GM23338 (cell line): ENCODE measurements at regions not wholly inside any gene's neighbourhood (a gene's known extent, or its start where the extent isn't known, plus 50 kb on each side); places are given as distances from the start of the nearest gene placed in this dataset.

Source experiments
- ATAC-seq: fragments of 200-7000 bp; cut with Tn5 transposase; 3 replicates; pipeline ENCODE4 v1.9.1; 2020
- DNase-seq: peaks from one replicate; pipeline ENCODE4 v3.0.0-alpha.2; 2015; ENCODE audit warnings: low spot score
- H2AFZ ChIP-seq: fragments of 200-600 bp; sonication (generic); 2 replicates; pipeline ENCODE4 v1.8.0; 2016; ENCODE audit warnings: antibody characterized with exemption, mild to moderate bottlenecking, moderate library complexity
- H3F3A ChIP-seq: fragments of 200-600 bp; sonication (generic); replicated peaks from 2 replicates; pipeline ENCODE4 v1.8.0; 2017; ENCODE audit warnings: antibody characterized with exemption, mixed run types, low read depth
- H3K27ac ChIP-seq: fragments of 200-600 bp; sonication (generic); 2 replicates; pipeline ENCODE4 v1.6.1; 2016; ENCODE audit warnings: low read depth
- H3K27me3 ChIP-seq: fragments of 200-600 bp; sonication (generic); 2 replicates; pipeline ENCODE4 v1.8.0; 2016; ENCODE audit warnings: mild to moderate bottlenecking, mixed run types, moderate library complexity; ENCODE audit not compliant: insufficient read depth
- H3K36me3 ChIP-seq: fragments of 200-600 bp; sonication (generic); 2 replicates; pipeline ENCODE4 v1.8.0; 2016; ENCODE audit warnings: mild to moderate bottlenecking; ENCODE audit not compliant: insufficient read depth
- H3K4me1 ChIP-seq: fragments of 200-600 bp; sonication (generic); 2 replicates; pipeline ENCODE4 v1.8.0; 2016; ENCODE audit warnings: mild to moderate bottlenecking, moderate library complexity; ENCODE audit not compliant: insufficient read depth
- H3K4me2 ChIP-seq: fragments of 200-600 bp; sonication (generic); 2 replicates; pipeline ENCODE4 v1.7.1; 2017; ENCODE audit warnings: mixed run types
- H3K4me3 ChIP-seq: fragments of 200-600 bp; sonication (generic); 2 replicates; pipeline ENCODE4 v1.6.1; 2016; ENCODE audit warnings: mixed run types
- H3K79me2 ChIP-seq: fragments of 200-600 bp; sonication (generic); replicated peaks from 2 replicates; pipeline ENCODE4 v1.8.0; 2017; ENCODE audit warnings: mild to moderate bottlenecking; ENCODE audit not compliant: insufficient read depth
- H3K9me2 ChIP-seq: fragments of 200-600 bp; sonication (generic); 2 replicates; pipeline ENCODE4 v1.8.0; 2017; ENCODE audit not compliant: insufficient read depth
- H4K20me1 ChIP-seq: fragments of 200-600 bp; sonication (generic); replicated peaks from 2 replicates; pipeline ENCODE4 v1.8.0; 2017; ENCODE audit warnings: mild to moderate bottlenecking; ENCODE audit not compliant: insufficient read depth
- H3K27ac Mint-ChIP-seq: 2 replicates; pipeline ENCODE4 v1.8.0; 2020; ENCODE audit warnings: inconsistent platforms, mild to moderate bottlenecking, moderate library complexity, mixed read lengths
- H3K27me3 Mint-ChIP-seq: 3 replicates; pipeline ENCODE4 v1.8.0; 2022; ENCODE audit warnings: low read depth, mild to moderate bottlenecking, moderate library complexity, mixed read lengths, inconsistent platforms; ENCODE audit not compliant: insufficient read depth, poor library complexity
- H3K36me3 Mint-ChIP-seq: 3 replicates; pipeline ENCODE4 v1.8.0; 2021; ENCODE audit warnings: low read depth, mild to moderate bottlenecking, inconsistent platforms, moderate library complexity, mixed read lengths
- H3K4me1 Mint-ChIP-seq: 3 replicates; pipeline ENCODE4 v1.8.0; 2020; ENCODE audit warnings: mild to moderate bottlenecking, inconsistent platforms, mixed read lengths
- H3K4me3 Mint-ChIP-seq: 3 replicates; pipeline ENCODE4 v1.8.0; 2021; ENCODE audit warnings: moderate library complexity, mild to moderate bottlenecking, inconsistent platforms, mixed read lengths
- H3K9me3 Mint-ChIP-seq: 3 replicates; pipeline ENCODE4 v1.8.0; 2020; ENCODE audit warnings: moderate library complexity, mild to moderate bottlenecking, inconsistent platforms, mixed read lengths
- CREB1 ChIP-seq: fragments of 250-450 bp; sonication (Bioruptor Pico); IDR thresholded peaks from 2 replicates; pipeline ENCODE4 v1.5.0; 2020; ENCODE audit warnings: low read depth, mild to moderate bottlenecking, moderate library complexity
- CTCF ChIP-seq, 2 experiments: fragments of 200-600 bp in 1 of 2; sonication (generic) in 1 of 2; conservative IDR thresholded peaks; 2 replicates each; pipeline versions ENCODE4 v1.5.1 to v1.6.1; 2016 to 2017; ENCODE audit warnings: antibody characterized with exemption in 2 of 2, low read depth in 2 of 2, mild to moderate bottlenecking in 2 of 2, moderate library complexity in 1 of 2
- EZH2 ChIP-seq: fragments of 200-600 bp; sonication (generic); IDR thresholded peaks from one replicate; pipeline ENCODE4 v1.8.0; 2017; ENCODE audit warnings: antibody characterized with exemption, mild to moderate bottlenecking, low read depth; ENCODE audit not compliant: unreplicated experiment
- EZH2phosphoT487 ChIP-seq: fragments of 200-600 bp; sonication (generic); IDR thresholded peaks from one replicate; pipeline ENCODE4 v1.8.1; 2018; ENCODE audit warnings: antibody characterized with exemption; ENCODE audit not compliant: unreplicated experiment
- JUNB ChIP-seq: IDR thresholded peaks from one replicate; pipeline ENCODE4 v1.6.1; 2016; ENCODE audit warnings: antibody characterized with exemption; ENCODE audit not compliant: unreplicated experiment
- NANOG ChIP-seq: IDR thresholded peaks from 2 replicates; pipeline ENCODE4 v1.6.1; 2016; ENCODE audit warnings: antibody characterized with exemption, borderline replicate concordance
- POLR2AphosphoS5 ChIP-seq: IDR thresholded peaks from 2 replicates; pipeline ENCODE4 v1.6.1; 2016; ENCODE audit warnings: antibody characterized with exemption, low read depth
- REST ChIP-seq: IDR thresholded peaks from one replicate; pipeline ENCODE4 v1.6.1; 2018; ENCODE audit warnings: antibody characterized with exemption; ENCODE audit not compliant: unreplicated experiment
- STAT1 ChIP-seq: IDR thresholded peaks from one replicate; pipeline ENCODE4 v1.6.1; 2016; ENCODE audit warnings: antibody characterized with exemption; ENCODE audit not compliant: unreplicated experiment
- ZNF114 ChIP-seq: fragments of 250-450 bp; sonication (Bioruptor Pico); IDR thresholded peaks from 2 replicates; pipeline ENCODE4 v1.5.0; 2020; ENCODE audit warnings: mild to moderate bottlenecking, moderate library complexity
- ZNF331 ChIP-seq: fragments of 250-450 bp; sonication (Bioruptor Pico); IDR thresholded peaks from 2 replicates; pipeline ENCODE4 v1.5.0; 2020; ENCODE audit warnings: low read depth, mild to moderate bottlenecking, moderate library complexity
- TF ChIP-seq, protein P1 (sequence below): fragments of 250-450 bp; sonication (Bioruptor Pico); IDR thresholded peaks from 2 replicates; pipeline ENCODE4 v1.5.0; 2020; ENCODE audit warnings: mild to moderate bottlenecking, moderate library complexity

GRCh38 chr10:55746002-55746401, 615.1 kb downstream of the ZWINT start:
- Mint-ChIP-seq H3K4me1 (peaks cover 10% of the 10 kb centered on the region; the same call in 2 of the 3 replicates), H3K27ac (no peak overlapping the region), H3K27me3 (no peaks in the 10 kb centered on the region), H3K9me3 (no peaks in the 10 kb centered on the region), H3K36me3 (no peaks in the 10 kb centered on the region), H3K4me3 (no peak overlapping the region)
- Histone ChIP-seq H3K27me3 (no peaks in the 10 kb centered on the region), H3K4me2 (no peak overlapping the region), H3K36me3 (no peaks in the 10 kb centered on the region), H3K27ac (no peak overlapping the region), H3F3A (no peaks in the 10 kb centered on the region), H3K9me2 (no peaks in the 10 kb centered on the region), H4K20me1 (no peaks in the 10 kb centered on the region), H2AFZ (no peak overlapping the region), H3K4me1 (no peaks in the 10 kb centered on the region; the same call in 1 of the 2 replicates), H3K79me2 (no peaks in the 10 kb centered on the region), H3K4me3 (no peak overlapping the region)
- no peak for DNase-seq
- TF ChIP-seq POLR2AphosphoS5 (no peak), ZNF331 (no peak), NANOG (no peak), STAT1 (no peak), EZH2 (no peak), CTCF (conservative IDR thresholded peaks at IDR 0.05; ENCODE audit: low read depth in 2 of 2) (no peak), ZNF114 (CRISPR knock-in tag) (no peak), REST (no peak), CREB1 (CRISPR knock-in tag) (no peak), JUNB (no peak), EZH2phosphoT487 (no peak)
- TF ChIP-seq, protein P1, sequence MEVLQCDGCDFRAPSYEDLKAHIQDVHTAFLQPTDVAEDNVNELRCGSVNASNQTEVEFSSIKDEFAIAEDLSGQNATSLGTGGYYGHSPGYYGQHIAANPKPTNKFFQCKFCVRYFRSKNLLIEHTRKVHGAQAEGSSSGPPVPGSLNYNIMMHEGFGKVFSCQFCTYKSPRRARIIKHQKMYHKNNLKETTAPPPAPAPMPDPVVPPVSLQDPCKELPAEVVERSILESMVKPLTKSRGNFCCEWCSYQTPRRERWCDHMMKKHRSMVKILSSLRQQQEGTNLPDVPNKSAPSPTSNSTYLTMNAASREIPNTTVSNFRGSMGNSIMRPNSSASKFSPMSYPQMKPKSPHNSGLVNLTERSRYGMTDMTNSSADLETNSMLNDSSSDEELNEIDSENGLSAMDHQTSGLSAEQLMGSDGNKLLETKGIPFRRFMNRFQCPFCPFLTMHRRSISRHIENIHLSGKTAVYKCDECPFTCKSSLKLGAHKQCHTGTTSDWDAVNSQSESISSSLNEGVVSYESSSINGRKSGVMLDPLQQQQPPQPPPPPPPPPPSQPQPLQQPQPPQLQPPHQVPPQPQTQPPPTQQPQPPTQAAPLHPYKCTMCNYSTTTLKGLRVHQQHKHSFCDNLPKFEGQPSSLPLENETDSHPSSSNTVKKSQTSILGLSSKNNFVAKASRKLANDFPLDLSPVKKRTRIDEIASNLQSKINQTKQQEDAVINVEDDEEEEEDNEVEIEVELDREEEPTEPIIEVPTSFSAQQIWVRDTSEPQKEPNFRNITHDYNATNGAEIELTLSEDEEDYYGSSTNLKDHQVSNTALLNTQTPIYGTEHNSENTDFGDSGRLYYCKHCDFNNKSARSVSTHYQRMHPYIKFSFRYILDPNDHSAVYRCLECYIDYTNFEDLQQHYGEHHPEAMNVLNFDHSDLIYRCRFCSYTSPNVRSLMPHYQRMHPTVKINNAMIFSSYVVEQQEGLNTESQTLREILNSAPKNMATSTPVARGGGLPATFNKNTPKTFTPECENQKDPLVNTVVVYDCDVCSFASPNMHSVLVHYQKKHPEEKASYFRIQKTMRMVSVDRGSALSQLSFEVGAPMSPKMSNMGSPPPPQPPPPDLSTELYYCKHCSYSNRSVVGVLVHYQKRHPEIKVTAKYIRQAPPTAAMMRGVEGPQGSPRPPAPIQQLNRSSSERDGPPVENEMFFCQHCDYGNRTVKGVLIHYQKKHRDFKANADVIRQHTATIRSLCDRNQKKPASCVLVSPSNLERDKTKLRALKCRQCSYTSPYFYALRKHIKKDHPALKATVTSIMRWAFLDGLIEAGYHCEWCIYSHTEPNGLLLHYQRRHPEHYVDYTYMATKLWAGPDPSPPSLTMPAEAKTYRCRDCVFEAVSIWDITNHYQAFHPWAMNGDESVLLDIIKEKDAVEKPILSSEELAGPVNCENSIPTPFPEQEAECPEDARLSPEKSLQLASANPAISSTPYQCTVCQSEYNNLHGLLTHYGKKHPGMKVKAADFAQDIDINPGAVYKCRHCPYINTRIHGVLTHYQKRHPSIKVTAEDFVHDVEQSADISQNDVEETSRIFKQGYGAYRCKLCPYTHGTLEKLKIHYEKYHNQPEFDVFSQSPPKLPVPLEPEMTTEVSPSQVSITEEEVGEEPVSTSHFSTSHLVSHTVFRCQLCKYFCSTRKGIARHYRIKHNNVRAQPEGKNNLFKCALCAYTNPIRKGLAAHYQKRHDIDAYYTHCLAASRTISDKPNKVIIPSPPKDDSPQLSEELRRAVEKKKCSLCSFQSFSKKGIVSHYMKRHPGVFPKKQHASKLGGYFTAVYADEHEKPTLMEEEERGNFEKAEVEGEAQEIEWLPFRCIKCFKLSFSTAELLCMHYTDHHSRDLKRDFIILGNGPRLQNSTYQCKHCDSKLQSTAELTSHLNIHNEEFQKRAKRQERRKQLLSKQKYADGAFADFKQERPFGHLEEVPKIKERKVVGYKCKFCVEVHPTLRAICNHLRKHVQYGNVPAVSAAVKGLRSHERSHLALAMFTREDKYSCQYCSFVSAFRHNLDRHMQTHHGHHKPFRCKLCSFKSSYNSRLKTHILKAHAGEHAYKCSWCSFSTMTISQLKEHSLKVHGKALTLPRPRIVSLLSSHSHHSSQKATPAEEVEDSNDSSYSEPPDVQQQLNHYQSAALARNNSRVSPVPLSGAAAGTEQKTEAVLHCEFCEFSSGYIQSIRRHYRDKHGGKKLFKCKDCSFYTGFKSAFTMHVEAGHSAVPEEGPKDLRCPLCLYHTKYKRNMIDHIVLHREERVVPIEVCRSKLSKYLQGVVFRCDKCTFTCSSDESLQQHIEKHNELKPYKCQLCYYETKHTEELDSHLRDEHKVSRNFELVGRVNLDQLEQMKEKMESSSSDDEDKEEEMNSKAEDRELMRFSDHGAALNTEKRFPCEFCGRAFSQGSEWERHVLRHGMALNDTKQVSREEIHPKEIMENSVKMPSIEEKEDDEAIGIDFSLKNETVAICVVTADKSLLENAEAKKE (CRISPR knock-in tag) = no peak
- ATAC-seq = no peak
